HepG2 (cell line): ENCODE measurements at regions not wholly inside any gene's neighbourhood (a gene's known extent, or its start where the extent isn't known, plus 50 kb on each side); places are given as distances from the start of the nearest gene placed in this dataset.
"Not testable (repeated sequence)": the region's sequence is repeated elsewhere in the genome, so short reads cannot be mapped to it uniquely, and the experiment has no call there.

ENCODE experiments used
- ATAC-seq: fragments of 200-7000 bp; cut with Tn5 transposase; 3 replicates; pipeline ENCODE4 v1.9.1; 2020; ENCODE audit warnings: mild to moderate bottlenecking, moderate library complexity
- BruUV-seq: library from RNA; stranded (reverse); fragments of 400-500 nt; replicated peaks from 2 replicates; lab custom pipeline; 2021; lab: Mats Ljungman, UMichigan
- CTCF ChIA-PET: fragments of 300-600 bp; formaldehyde crosslinking; extraction: SDS; loops from one replicate; lab custom pipeline; 2021; ENCODE audit warnings: low total read pairs, inconsistent platforms, low intra/inter-chr PET ratio; lab: Yijun Ruan, JAX
- POLR2A ChIA-PET: fragments of 350-600 bp; sonication (Branson Sonifier 250); formaldehyde crosslinking; loops from one replicate; lab custom pipeline; 2020; ENCODE audit warnings: antibody characterized with exemption, inconsistent platforms; lab: Yijun Ruan, JAX
- DNase-seq: peaks from one replicate; pipeline ENCODE4 v3.0.0-alpha.2; 2015; ENCODE audit warnings: low spot score
- FAIRE-seq: peaks from 3 replicates; lab custom pipeline; 2011; peaks lifted over from hg19 to GRCh38; lab: Jason Lieb, UNC
- H2AFZ ChIP-seq: one replicate; pipeline ENCODE4 v1.6.1; 2011; ENCODE audit warnings: low read length, inconsistent platforms
- H3K27ac ChIP-seq: fragments of 300-600 bp; 3 replicates; pipeline ENCODE4 v1.8.0; 2011; ENCODE audit warnings: mixed run types, mild to moderate bottlenecking, mixed read lengths, low read length, inconsistent platforms; ENCODE audit not compliant: insufficient read depth; ENCODE audit errors: extremely low read length
- H3K27me3 ChIP-seq, 2 experiments: fragments of 200-600 bp in 1 of 2; 2 replicates in 1 of 2; 3 replicates in 1 of 2; pipeline versions ENCODE4 v1.6.0 to v1.8.0; 2011; ENCODE audit warnings: low read length in 2 of 2, mild to moderate bottlenecking in 2 of 2, moderate library complexity in 2 of 2, inconsistent platforms in 1 of 2; ENCODE audit not compliant: insufficient read depth in 2 of 2, control insufficient read depth in 1 of 2
- H3K36me3 ChIP-seq, 2 experiments: fragments of 200-600 bp in 1 of 2; replicated peaks in 1 of 2; 2 replicates in 1 of 2; 3 replicates in 1 of 2; pipeline versions ENCODE4 v1.5.1 to v1.8.0; 2011; ENCODE audit warnings: low read length in 2 of 2, inconsistent platforms in 1 of 2; ENCODE audit not compliant: insufficient read depth in 2 of 2, control insufficient read depth in 1 of 2
- H3K4me1 ChIP-seq: 2 replicates; pipeline ENCODE4 v1.5.1; 2012; ENCODE audit warnings: low read length, inconsistent platforms; ENCODE audit not compliant: insufficient read depth
- H3K4me2 ChIP-seq: 2 replicates; pipeline ENCODE4 v1.6.0; 2011; ENCODE audit warnings: low read depth, low read length, inconsistent platforms
- H3K4me3 ChIP-seq, 3 experiments: fragments of 200-600 bp in 1 of 3; sonication (generic), shearing (Covaris generic) in 1 of 3; replicated peaks in 1 of 3; 2 replicates each; pipeline ENCODE4 v1.5.1; 2011 to 2016; ENCODE audit warnings: low read length in 3 of 3, inconsistent platforms in 2 of 3, low read depth in 2 of 3, mild to moderate bottlenecking in 2 of 3, control low read depth in 1 of 3, mixed read lengths in 1 of 3; ENCODE audit not compliant: insufficient read depth in 1 of 3
- H3K79me2 ChIP-seq: one replicate; pipeline ENCODE4 v1.6.1; 2011; ENCODE audit warnings: low read length, inconsistent platforms; ENCODE audit not compliant: insufficient read depth
- H3K9ac ChIP-seq: 2 replicates; pipeline ENCODE4 v1.6.0; 2011; ENCODE audit warnings: mild to moderate bottlenecking, low read depth, low read length, inconsistent platforms; ENCODE audit not compliant: insufficient read depth
- H3K9me3 ChIP-seq: 2 replicates; pipeline ENCODE4 v1.5.1; 2012; ENCODE audit warnings: mild to moderate bottlenecking, low read length
- H4K20me1 ChIP-seq: 2 replicates; pipeline ENCODE4 v1.6.0; 2011; ENCODE audit warnings: inconsistent platforms, mild to moderate bottlenecking, low read length, moderate library complexity; ENCODE audit not compliant: insufficient read depth
- ARNT ChIP-seq: fragments of 450-650 bp; IDR thresholded peaks from 2 replicates; pipeline ENCODE4 v1.6.1; 2017
- ATF7 ChIP-seq, 2 experiments: fragments of 450-650 bp in 1 of 2; sonication (generic) in 1 of 2; formaldehyde crosslinking in 1 of 2; IDR thresholded peaks; 2 replicates each; pipeline versions ENCODE4 v1.4.0 to v1.6.1; 2016 to 2020; ENCODE audit warnings: antibody characterized with exemption in 1 of 2, mild to moderate bottlenecking in 1 of 2, missing genetic modification reagents in 1 of 2
- ATM ChIP-seq: fragments of 450-650 bp; IDR thresholded peaks from 2 replicates; pipeline ENCODE4 v1.7.1; 2017; ENCODE audit warnings: mild to moderate bottlenecking, borderline replicate concordance
- FOXA1 ChIP-seq, 2 experiments: fragments of 450-650 bp in 1 of 2; sonication (generic) in 1 of 2; formaldehyde crosslinking in 1 of 2; IDR thresholded peaks; 2 replicates each; pipeline versions ENCODE4 v1.4.0 to v1.6.1; 2016 to 2020; ENCODE audit warnings: missing genetic modification reagents in 1 of 2
- FOXK2 ChIP-seq: fragments of 450-650 bp; IDR thresholded peaks from 2 replicates; pipeline ENCODE4 v1.6.1; 2016
- IKZF1 ChIP-seq: fragments of 450-650 bp; IDR thresholded peaks from 2 replicates; pipeline ENCODE4 v1.7.1; 2016
- NBN ChIP-seq: fragments of 450-650 bp; conservative IDR thresholded peaks from 2 replicates; pipeline ENCODE4 v1.6.1; 2017
- NONO ChIP-seq, 2 experiments: fragments of 450-650 bp in 1 of 2; sonication (generic) in 1 of 2; formaldehyde crosslinking in 1 of 2; IDR thresholded peaks in 1 of 2; conservative IDR thresholded peaks in 1 of 2; 2 replicates each; pipeline versions ENCODE4 v1.6.1 to v1.8.0; 2017 to 2022; ENCODE audit warnings: mild to moderate bottlenecking in 1 of 2, missing genetic modification reagents in 1 of 2, moderate library complexity in 1 of 2
- PHB2 ChIP-seq: fragments of 450-650 bp; IDR thresholded peaks from 2 replicates; pipeline ENCODE4 v1.6.1; 2018; ENCODE audit not compliant: partially characterized antibody
- PLRG1 ChIP-seq: fragments of 450-650 bp; conservative IDR thresholded peaks from 2 replicates; pipeline ENCODE4 v1.6.1; 2016
- RAD51 ChIP-seq: fragments of 450-650 bp; IDR thresholded peaks from 2 replicates; pipeline ENCODE4 v1.6.1; 2016; ENCODE audit warnings: borderline replicate concordance
- SOX6 ChIP-seq, 2 experiments: fragments of 450-650 bp in 1 of 2; sonication (generic) in 1 of 2; formaldehyde crosslinking in 1 of 2; IDR thresholded peaks; 2 replicates each; pipeline versions ENCODE4 v1.4.0 to v1.6.1; 2017 to 2020; ENCODE audit warnings: antibody characterized with exemption in 1 of 2, mild to moderate bottlenecking in 1 of 2, missing genetic modification reagents in 1 of 2
- WGBS: methylation state at CpG from one replicate; pipeline ENCODE4 v1.1.6; 2017; ENCODE audit warnings: low lambda C conversion rate; 5-methylcytosine and 5-hydroxymethylcytosine counted together
- in situ Hi-C: cut with HindIII; loops from 2 replicates; pipeline ENCODE4 v1.10.0; 2017; ENCODE audit warnings: low pct_unique_long_range_greater_than_20kb; ENCODE audit not compliant: extremely low pct_ligation_motif_present
- intact Hi-C: fragments of 100-400 bp; cut with micrococcal nuclease; formaldehyde crosslinking; loops from one replicate; pipeline ENCODE4 v1.10.0; 2022; ENCODE audit not compliant: unreplicated experiment
- TF ChIP-seq, protein P1 (sequence below), 2 experiments: fragments of 450-650 bp in 1 of 2; sonication (generic) in 1 of 2; formaldehyde crosslinking in 1 of 2; IDR thresholded peaks; 2 replicates each; pipeline versions ENCODE4 v1.6.1 to v1.8.0; 2016 to 2022; ENCODE audit warnings: antibody characterized with exemption in 1 of 2, mild to moderate bottlenecking in 1 of 2, missing genetic modification reagents in 1 of 2
- TF ChIP-seq, protein P2 (sequence below): fragments of 450-650 bp; IDR thresholded peaks from 2 replicates; pipeline ENCODE4 v1.6.1; 2016

DNA sequence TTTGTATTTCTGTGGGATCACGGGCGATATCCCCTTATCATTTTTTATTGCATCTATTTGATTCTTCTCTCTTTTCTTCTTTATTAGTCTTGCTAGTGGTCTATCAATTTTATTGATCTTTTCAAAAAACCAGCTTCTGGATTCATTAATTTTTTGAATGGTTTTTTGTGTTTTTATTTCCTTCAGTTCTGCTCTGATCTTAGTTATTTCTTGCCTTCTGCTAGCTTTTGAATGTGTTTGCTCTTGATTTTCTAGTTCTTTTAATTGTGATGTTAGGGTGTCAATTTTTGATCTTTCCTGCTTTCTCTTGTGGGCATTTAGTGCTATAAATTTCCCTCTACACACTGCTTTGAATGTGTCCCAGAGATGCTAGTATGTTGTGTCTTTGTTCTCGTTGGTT lies 5270.2 kb upstream of the TPTE start:
- not testable (repeated sequence) for BruUV-seq; TF ChIP-seq FOXA1 (CRISPR knock-in tag; IDR thresholded peaks at IDR 0.05); SOX6 (CRISPR knock-in tag; IDR thresholded peaks at IDR 0.05); NONO (CRISPR knock-in tag; conservative IDR thresholded peaks at IDR 0.05); ATF7 (CRISPR knock-in tag; IDR thresholded peaks at IDR 0.05)
- WGBS: 9% methylated on average over 3 of the region's 3 CpGs
- TF ChIP-seq FOXA1 (IDR thresholded peaks at IDR 0.05): peak; percentile 8; the same call in 1 of the 2 replicates
- peak; percentile 86 for TF ChIP-seq SOX6 (IDR thresholded peaks at IDR 0.05)
- TF ChIP-seq PHB2: peak; percentile 91
- TF ChIP-seq, protein P1, sequence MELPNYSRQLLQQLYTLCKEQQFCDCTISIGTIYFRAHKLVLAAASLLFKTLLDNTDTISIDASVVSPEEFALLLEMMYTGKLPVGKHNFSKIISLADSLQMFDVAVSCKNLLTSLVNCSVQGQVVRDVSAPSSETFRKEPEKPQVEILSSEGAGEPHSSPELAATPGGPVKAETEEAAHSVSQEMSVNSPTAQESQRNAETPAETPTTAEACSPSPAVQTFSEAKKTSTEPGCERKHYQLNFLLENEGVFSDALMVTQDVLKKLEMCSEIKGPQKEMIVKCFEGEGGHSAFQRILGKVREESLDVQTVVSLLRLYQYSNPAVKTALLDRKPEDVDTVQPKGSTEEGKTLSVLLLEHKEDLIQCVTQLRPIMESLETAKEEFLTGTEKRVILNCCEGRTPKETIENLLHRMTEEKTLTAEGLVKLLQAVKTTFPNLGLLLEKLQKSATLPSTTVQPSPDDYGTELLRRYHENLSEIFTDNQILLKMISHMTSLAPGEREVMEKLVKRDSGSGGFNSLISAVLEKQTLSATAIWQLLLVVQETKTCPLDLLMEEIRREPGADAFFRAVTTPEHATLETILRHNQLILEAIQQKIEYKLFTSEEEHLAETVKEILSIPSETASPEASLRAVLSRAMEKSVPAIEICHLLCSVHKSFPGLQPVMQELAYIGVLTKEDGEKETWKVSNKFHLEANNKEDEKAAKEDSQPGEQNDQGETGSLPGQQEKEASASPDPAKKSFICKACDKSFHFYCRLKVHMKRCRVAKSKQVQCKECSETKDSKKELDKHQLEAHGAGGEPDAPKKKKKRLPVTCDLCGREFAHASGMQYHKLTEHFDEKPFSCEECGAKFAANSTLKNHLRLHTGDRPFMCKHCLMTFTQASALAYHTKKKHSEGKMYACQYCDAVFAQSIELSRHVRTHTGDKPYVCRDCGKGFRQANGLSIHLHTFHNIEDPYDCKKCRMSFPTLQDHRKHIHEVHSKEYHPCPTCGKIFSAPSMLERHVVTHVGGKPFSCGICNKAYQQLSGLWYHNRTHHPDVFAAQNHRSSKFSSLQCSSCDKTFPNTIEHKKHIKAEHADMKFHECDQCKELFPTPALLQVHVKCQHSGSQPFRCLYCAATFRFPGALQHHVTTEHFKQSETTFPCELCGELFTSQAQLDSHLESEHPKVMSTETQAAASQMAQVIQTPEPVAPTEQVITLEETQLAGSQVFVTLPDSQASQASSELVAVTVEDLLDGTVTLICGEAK (IDR thresholded peaks at IDR 0.05): peak; percentile 33; the same call in 1 of the 2 replicates
- TF ChIP-seq, protein P1 (CRISPR knock-in tag; IDR thresholded peaks at IDR 0.05): not testable (repeated sequence)
- TF ChIP-seq ATM: peak; percentile 84
- peak; percentile 87; the same call in 1 of the 2 replicates for TF ChIP-seq NONO (IDR thresholded peaks at IDR 0.05)
- TF ChIP-seq, protein P2, sequence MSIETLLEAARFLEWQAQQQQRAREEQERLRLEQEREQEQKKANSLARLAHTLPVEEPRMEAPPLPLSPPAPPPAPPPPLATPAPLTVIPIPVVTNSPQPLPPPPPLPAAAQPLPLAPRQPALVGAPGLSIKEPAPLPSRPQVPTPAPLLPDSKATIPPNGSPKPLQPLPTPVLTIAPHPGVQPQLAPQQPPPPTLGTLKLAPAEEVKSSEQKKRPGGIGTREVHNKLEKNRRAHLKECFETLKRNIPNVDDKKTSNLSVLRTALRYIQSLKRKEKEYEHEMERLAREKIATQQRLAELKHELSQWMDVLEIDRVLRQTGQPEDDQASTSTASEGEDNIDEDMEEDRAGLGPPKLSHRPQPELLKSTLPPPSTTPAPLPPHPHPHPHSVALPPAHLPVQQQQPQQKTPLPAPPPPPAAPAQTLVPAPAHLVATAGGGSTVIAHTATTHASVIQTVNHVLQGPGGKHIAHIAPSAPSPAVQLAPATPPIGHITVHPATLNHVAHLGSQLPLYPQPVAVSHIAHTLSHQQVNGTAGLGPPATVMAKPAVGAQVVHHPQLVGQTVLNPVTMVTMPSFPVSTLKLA: peak; percentile 26; the same call in 1 of the 2 replicates
- peak; percentile 96 for TF ChIP-seq PLRG1
- TF ChIP-seq RAD51: peak; percentile 19; the same call in 1 of the 2 replicates
- peak; percentile 52 for TF ChIP-seq FOXK2
- TF ChIP-seq IKZF1: peak; percentile 85; the same call in 1 of the 2 replicates
- 0 out of 2 replicates have a peak, but pooled peaks have one; percentile 47 for TF ChIP-seq ARNT
- peak; percentile 25; the same call in 1 of the 2 replicates for TF ChIP-seq ATF7 (IDR thresholded peaks at IDR 0.05)
- peak; percentile 83; the same call in 1 of the 2 replicates for TF ChIP-seq NBN

More for the DNA sequence above, 5270.2 kb upstream of the TPTE start:
- H3K4me3 ChIP-seq, H3K79me2 ChIP-seq, CTCF ChIA-PET, ATAC-seq, H3K27me3 ChIP-seq, H2AFZ ChIP-seq, H4K20me1 ChIP-seq, in situ Hi-C loops, H3K4me2 ChIP-seq, FAIRE-seq, POLR2A ChIA-PET, H3K9ac ChIP-seq, DNase-seq, H3K4me1 ChIP-seq, H3K27ac ChIP-seq, H3K36me3 ChIP-seq, intact Hi-C loops: not testable (repeated sequence)
- peaks cover 72% of the 10 kb centered on the region for H3K9me3 ChIP-seq
